ENCODE measurements at regions not wholly inside any gene's neighbourhood (a gene's known extent, or its start where the extent isn't known, plus 50 kb on each side); places are given as distances from the start of the nearest gene placed in this dataset.
"Not testable (repeated sequence)": the region's sequence is repeated elsewhere in the genome, so short reads cannot be mapped to it uniquely, and the experiment has no call there.

DNA sequence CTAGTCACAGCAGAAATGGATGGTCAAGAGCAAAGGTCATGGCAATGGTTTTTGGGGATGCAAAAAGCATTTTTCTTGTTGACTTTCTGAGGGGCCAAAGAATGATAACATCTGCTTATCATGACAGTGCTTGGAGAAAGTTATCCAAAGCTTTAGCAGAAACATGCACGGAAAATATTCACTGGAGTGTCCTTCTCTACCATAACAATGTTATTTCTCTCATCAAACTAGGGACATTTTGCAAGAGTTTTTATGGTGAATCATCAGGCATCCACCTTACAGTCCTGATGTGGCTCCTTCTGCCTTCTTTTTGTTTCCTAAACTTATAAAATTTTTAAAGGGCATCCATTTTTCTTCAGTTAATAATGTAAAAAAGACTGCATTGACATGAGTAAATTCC, 302.3 kb downstream of the HIVEP2 start:
- Mint-ChIP-seq H3K27ac (no peak overlapping the region), H3K4me1 (ENCODE audit: low read depth) (no peaks in the 10 kb centered on the region), H3K36me3 (ENCODE audit: low read depth) (no peaks in the 10 kb centered on the region), H3K4me3 (no peak overlapping the region), H3K27me3 (peaks cover 5% of the 10 kb centered on the region), H3K9me3 (no peaks in the 10 kb centered on the region)

DNA sequence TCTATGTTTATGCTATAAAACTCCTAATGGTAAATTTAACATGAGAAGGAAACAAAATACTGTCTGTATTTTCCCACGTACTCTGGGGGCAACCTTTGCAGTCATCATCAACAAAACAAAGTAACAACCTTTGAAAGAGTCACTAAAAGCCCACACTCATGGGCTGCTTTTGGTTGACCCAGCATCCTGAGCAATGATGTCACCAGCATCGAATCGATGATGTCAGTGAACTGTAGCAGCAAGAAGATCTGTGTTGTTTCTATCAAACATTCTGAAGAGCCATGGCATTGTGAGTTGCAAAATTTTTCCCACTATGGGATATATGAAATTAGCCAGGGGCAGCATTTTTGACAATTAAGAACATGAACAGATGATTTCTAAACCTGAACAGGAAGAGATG, 300.1 kb downstream of the HIVEP2 start:
- no peaks in the 10 kb centered on the region for H3K4me1 Mint-ChIP-seq (ENCODE audit: low read depth)

DNA sequence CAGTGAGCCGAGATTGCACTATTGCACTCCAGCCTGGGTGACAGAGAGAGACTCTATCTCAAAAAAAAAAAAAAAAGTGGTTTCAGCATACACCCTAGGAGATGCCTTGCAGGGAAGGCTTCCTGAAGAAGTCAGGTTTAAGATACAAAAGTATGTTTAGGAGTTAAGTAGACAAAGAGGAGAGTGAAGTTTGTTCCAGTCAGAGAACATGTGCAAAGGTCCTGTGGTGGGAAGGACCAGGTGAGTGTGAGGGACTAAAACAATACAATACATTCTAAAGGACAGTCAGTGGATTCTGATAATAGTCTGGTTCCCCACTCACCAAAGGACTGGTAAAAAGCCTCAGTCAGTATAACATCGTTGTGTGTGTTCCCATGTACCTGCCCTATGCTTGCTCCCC, 299.3 kb downstream of the HIVEP2 start:
- no peak overlapping the region for H3K4me3 Mint-ChIP-seq
- no peaks in the 10 kb centered on the region for H3K36me3 Mint-ChIP-seq (ENCODE audit: low read depth)
- no peaks in the 10 kb centered on the region for H3K4me1 Mint-ChIP-seq (ENCODE audit: low read depth)
- H3K9me3 Mint-ChIP-seq = no peaks in the 10 kb centered on the region
- peaks cover 12% of the 10 kb centered on the region for H3K27me3 Mint-ChIP-seq
- H3K27ac Mint-ChIP-seq = no peak overlapping the region

More for the DNA sequence above, 300.1 kb downstream of the HIVEP2 start:
- no peak overlapping the region for H3K27ac Mint-ChIP-seq
- H3K9me3 Mint-ChIP-seq = no peaks in the 10 kb centered on the region
- H3K4me3 Mint-ChIP-seq = no peak overlapping the region
- H3K36me3 Mint-ChIP-seq (ENCODE audit: low read depth) = no peaks in the 10 kb centered on the region
- peaks cover 12% of the 10 kb centered on the region for H3K27me3 Mint-ChIP-seq

DNA sequence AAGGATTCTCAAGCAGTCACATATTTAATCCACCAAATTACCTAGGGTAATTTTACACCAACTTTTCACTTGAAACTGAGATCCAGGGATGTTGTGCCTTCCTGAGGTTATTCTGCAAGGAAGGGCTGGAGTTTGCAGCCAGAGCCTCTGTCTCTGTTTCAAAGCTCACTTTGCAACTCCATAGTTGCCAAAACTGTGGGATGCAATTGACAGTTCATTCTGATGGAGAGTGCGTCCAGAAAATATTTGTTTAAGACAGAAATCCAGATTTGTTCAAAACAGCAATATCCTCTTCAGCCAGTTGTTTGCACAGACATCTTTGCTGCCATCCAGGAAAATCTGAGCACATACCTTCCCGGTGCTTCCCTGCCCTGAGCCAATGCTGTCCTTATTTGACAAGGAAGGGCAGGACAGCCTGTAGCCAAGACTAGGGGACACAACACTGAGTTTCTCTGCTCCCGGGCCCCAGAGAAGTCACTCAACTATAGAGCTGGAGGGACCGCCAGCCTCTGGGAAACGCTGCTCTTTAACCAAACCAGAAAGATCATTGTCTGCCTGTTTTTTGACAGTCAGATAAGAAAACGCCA, 297.4 kb downstream of the HIVEP2 start:
- H3K27ac Mint-ChIP-seq = no peak overlapping the region
- H3K27me3 Mint-ChIP-seq = peaks cover 12% of the 10 kb centered on the region
- H3K4me1 Mint-ChIP-seq (ENCODE audit: low read depth) = no peaks in the 10 kb centered on the region
- H3K4me3 Mint-ChIP-seq = no peak overlapping the region
- H3K36me3 Mint-ChIP-seq (ENCODE audit: low read depth) = no peaks in the 10 kb centered on the region
- no peaks in the 10 kb centered on the region for H3K9me3 Mint-ChIP-seq

DNA sequence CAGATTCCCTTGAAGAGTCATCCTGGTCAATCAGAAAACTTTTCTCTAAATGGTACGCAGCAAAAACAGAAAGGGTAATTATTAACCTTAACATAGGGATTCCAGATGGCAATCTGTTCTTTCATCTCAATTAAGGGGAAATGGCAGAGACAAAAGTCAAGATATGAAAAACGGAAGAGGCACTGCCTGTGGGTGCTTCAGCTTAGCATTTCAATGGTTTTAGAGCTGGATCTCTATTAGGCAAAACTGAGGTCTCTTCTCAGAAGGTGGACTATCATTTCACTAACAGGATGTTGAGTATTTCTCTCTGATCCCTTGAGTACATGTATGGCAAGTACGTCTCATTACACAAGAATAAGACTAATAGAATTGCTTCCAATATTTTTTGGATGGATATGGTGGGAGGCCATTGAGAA, 296.9 kb downstream of the HIVEP2 start:
- Mint-ChIP-seq H3K27me3 (peaks cover 12% of the 10 kb centered on the region), H3K36me3 (ENCODE audit: low read depth) (no peaks in the 10 kb centered on the region), H3K27ac (no peak overlapping the region), H3K4me3 (no peak overlapping the region), H3K4me1 (ENCODE audit: low read depth) (no peaks in the 10 kb centered on the region), H3K9me3 (no peaks in the 10 kb centered on the region)

DNA sequence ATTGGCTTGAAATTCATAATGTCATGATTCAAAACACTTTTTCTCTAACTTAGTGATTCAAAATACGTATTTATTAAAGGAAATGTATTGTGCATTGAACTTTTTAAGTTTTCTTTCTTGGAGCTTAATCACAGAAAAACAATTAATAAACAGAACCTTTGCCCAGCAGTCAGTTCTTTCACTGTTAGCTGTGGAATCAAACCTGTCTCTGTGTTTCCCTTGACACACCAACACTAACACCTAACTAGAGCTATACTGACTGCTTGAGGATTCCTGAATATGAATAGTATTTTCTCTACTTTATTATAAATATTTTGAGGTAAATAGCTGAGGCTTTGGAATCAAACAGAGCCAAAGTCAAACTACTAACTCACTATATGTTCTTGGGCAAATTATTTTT, 296.4 kb downstream of the HIVEP2 start:
- Mint-ChIP-seq H3K9me3 (no peaks in the 10 kb centered on the region), H3K27ac (no peak overlapping the region), H3K36me3 (ENCODE audit: low read depth) (no peaks in the 10 kb centered on the region), H3K4me1 (ENCODE audit: low read depth) (no peaks in the 10 kb centered on the region), H3K4me3 (no peak overlapping the region), H3K27me3 (peaks cover 12% of the 10 kb centered on the region)

DNA sequence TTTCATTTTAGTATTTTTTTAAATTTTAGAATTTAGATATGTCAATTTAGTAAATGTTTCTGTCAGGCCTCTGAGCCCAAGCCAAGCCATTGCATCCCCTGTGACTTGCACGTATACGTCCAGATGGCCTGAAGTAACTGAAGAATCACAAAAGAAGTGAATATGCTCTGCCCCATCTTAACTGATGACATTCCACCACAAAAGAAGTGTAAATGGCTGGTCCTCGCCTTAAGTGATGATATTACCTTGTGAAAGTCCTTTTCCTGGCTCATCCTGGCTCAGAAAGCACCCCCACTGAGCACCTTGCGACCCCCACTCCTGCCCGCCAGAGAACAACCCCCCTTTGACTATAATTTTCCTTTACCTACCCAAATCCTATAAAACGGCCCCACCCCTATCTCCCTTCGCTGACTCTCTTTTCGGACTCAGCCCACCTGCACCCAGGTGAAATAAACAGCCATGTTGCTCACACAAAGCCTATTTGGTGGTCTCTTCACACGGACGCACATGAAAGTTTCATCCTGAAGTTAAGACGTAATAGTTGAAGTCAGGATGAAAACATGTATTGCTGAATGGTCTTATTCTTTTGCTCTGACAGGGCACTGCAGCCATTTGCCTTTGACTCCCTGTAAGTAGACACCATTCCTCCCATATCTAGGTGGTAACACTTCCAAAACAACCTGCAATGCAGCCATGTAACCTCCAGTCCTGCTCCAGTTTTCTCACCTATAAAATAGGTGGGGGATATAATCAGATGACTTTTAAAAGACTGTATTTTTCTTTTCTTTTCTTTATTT, 295.3 kb downstream of the HIVEP2 start:
- H3K27me3 Mint-ChIP-seq = peaks cover 12% of the 10 kb centered on the region
- not testable (repeated sequence) for H3K36me3 Mint-ChIP-seq (ENCODE audit: low read depth); H3K4me3 Mint-ChIP-seq; H3K4me1 Mint-ChIP-seq (ENCODE audit: low read depth); H3K9me3 Mint-ChIP-seq; H3K27ac Mint-ChIP-seq

DNA sequence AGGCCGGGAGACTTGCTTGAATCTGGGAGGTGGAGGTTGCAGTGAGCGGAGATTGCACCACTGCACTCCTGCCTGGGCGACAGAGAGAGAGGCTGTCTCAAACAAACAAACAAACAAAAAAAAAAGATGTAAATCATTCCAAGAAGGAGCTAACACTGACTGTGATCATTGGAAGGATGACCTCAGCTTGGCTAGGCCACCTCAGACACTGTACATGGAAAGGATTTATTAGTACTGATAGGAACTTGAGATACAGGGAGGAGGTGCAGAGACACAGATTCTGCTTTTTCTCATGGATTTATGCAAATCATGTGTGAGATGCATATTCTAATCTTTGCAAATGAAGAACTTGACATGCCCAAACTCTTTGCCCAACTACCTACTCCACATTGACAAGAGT, 293.6 kb downstream of the HIVEP2 start:
- Mint-ChIP-seq H3K27ac (no peak overlapping the region), H3K9me3 (no peaks in the 10 kb centered on the region), H3K4me3 (no peak overlapping the region), H3K36me3 (ENCODE audit: low read depth) (no peaks in the 10 kb centered on the region), H3K27me3 (peaks cover 9% of the 10 kb centered on the region), H3K4me1 (ENCODE audit: low read depth) (no peaks in the 10 kb centered on the region)

DNA sequence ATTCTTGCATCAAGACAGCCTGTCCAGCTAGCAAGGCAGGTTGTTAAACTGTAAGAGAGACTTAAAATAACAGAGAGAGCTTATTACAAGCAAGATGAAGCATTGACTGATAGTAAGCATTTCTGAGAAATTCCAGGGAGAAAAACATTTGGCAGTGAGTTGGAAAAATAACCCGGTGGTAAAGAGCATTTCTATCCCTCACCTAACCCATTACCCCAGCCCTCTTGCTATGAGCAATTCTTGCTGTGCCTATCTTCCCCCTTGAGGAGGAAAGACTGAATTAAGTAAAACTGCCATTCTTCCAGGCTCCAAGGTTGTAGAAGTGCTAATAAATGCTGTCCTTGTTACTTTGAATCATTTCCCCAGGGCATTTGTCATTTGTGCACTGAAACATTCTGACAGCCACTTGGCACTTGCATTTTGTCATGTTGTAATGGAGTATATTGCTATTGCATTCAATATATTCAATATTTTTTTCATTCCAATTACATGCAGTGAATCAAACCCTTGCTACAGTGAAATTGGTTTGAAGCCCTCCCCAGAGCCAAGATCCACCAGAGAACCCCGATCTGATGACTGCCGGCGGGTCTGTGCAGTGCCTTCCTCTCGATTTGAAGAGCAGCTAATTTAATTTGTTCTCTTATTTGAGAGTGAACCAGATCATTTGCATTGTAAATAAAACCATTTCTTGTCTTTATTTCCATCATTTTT, 291.1 kb downstream of the HIVEP2 start:
- H3K36me3 Mint-ChIP-seq (ENCODE audit: low read depth) = no peaks in the 10 kb centered on the region
- H3K9me3 Mint-ChIP-seq = no peaks in the 10 kb centered on the region
- no peak overlapping the region for H3K4me3 Mint-ChIP-seq
- no peak overlapping the region for H3K27ac Mint-ChIP-seq
- peaks cover 4% of the 10 kb centered on the region for H3K27me3 Mint-ChIP-seq
- no peaks in the 10 kb centered on the region for H3K4me1 Mint-ChIP-seq (ENCODE audit: low read depth)

DNA sequence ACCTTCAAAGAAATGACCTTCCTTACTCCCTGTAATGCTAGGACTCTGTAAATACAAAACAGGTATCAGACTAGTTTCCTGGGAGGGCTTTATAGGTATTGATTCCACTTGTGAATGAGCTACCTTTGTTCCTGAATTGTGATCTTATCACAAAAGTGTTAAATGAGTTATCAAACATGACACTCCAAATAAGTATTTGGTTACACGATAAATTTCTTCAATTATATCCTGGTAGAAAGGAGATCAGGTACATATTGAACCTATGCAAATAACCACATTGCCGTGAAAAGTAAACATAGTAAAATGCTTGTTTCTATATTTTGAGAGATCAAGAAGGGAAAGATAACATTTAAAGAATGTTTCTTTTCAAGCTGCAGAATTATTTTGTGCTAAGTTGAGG, 285.3 kb downstream of the HIVEP2 start:
- Mint-ChIP-seq H3K4me1 (ENCODE audit: low read depth) (no peaks in the 10 kb centered on the region), H3K9me3 (peaks cover 15% of the 10 kb centered on the region), H3K4me3 (no peak overlapping the region), H3K36me3 (ENCODE audit: low read depth) (peaks cover 3% of the 10 kb centered on the region), H3K27ac (no peak overlapping the region), H3K27me3 (peaks cover 4% of the 10 kb centered on the region)

DNA sequence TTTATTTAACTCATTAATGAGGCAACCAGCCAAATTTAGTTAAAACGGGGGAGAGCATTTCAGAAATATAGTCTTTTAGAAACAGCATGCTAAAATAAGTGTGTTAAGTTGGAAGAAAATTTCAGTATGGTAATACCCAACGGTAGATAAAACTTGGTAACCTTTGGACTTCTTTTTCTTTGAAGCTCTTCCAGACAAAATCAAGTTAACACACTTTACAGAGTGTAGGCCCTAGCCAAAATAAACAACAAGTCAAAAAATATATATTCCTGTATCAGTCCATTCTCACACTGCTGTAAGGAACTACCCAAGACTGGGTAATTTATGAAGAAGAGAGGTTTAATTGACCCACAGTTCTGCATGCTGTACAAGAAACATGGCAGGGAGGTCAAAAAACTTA, 279.6 kb downstream of the HIVEP2 start:
- Mint-ChIP-seq H3K9me3 (peaks cover 26% of the 10 kb centered on the region), H3K4me3 (no peak overlapping the region), H3K27me3 (no peaks in the 10 kb centered on the region), H3K27ac (no peak overlapping the region), H3K36me3 (ENCODE audit: low read depth) (peaks cover 3% of the 10 kb centered on the region), H3K4me1 (ENCODE audit: low read depth) (peaks cover 8% of the 10 kb centered on the region)

DNA sequence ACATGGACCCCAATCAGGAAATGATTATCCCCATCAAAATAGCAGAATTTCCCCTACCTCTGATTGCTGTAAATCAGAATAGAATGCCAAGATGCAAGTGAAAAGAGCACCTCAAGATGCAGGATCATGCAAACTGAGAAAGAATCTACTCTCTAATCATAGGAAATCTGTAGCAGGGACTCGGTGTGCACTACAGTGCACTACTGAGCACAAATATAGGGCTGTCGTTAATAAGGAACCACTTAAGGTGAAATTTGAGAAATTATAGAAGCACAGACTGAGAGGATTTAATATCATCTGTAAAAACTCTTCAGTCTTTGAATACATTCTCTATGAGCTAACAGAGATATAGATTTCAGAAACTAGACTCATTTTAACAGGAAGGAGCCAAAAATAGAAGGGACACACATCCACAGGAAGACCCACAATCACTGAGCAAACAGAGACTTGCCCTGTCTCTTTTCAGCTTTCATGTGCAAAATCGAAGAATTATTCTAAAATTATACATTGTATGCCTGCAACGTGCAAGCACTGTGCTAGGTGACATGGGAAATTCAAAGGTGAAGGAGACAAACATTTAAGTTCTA, 278.3 kb downstream of the HIVEP2 start:
- Mint-ChIP-seq H3K36me3 (ENCODE audit: low read depth) (peaks cover 3% of the 10 kb centered on the region), H3K9me3 (peaks cover 26% of the 10 kb centered on the region), H3K27ac (no peak overlapping the region), H3K27me3 (no peaks in the 10 kb centered on the region), H3K4me3 (no peak overlapping the region), H3K4me1 (ENCODE audit: low read depth) (peaks cover 10% of the 10 kb centered on the region)

DNA sequence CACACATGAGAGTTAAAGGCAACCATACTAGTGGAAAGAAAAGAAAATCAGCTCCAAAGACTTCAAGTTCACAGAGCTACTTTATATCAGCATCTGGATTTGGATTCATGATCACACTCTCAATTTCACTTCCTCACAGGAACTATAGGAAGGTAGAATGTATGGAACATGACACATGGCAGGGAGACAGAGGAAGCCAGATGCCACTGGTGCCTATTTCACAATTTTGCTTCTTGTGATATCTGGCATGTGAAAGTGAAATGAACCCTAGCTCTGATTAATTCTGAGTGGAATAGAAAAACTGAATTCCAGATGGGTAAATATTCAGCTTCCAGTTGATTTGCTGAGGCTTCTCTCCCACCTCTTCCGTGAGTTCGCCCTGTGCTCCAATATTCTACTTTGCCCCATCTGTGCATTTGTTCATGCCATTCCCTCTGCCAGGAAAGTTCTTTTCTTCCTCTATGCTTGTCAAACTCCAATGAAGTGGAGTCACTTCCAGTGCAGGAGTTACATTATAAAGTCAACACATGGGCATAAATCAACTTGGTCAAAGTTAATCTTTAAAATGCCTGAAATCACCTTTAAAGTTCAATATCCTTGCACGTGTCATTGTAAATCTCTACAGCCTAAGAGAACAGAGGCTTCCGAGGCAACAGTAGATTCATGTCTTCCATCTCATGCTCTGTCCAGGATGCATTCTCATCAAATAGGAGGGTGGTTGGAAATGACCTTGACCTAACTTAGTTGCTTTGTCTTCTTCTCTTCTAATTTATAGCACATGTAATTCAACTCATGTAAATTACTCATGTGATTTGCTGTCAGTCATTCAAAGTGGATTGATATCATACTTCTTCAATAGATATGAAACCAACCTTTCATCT, 275.3 kb downstream of the HIVEP2 start:
- no peak overlapping the region for H3K4me3 Mint-ChIP-seq
- H3K36me3 Mint-ChIP-seq (ENCODE audit: low read depth) = no peaks in the 10 kb centered on the region
- peaks cover 12% of the 10 kb centered on the region for H3K4me1 Mint-ChIP-seq (ENCODE audit: low read depth)
- peaks cover 4% of the 10 kb centered on the region for H3K27me3 Mint-ChIP-seq
- peaks cover 10% of the 10 kb centered on the region for H3K9me3 Mint-ChIP-seq
- H3K27ac Mint-ChIP-seq = no peak overlapping the region

DNA sequence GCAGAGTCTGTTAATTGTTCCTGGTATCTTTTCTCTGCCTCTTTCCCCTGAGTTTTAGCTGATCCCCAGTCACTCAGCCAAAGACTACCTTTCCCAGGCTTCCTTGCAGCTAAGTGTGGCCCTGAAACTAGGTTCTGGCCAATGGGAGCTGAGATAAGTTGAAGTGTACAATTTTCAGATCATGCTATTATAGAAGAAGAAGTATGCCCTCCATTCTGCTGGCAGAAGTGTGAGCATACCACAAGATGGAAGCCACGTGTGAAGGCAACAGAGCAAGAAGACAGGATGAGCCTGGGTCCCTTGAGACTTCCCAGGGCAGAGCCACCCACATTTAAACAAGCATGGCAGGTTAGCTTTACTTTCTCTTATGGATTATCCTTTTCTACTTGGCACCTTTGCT, 273.2 kb downstream of the HIVEP2 start:
- peaks cover 12% of the 10 kb centered on the region for H3K4me1 Mint-ChIP-seq (ENCODE audit: low read depth)
- H3K27me3 Mint-ChIP-seq = peaks cover 4% of the 10 kb centered on the region

More for the DNA sequence above, 273.2 kb downstream of the HIVEP2 start:
- Mint-ChIP-seq H3K27ac (peak overlapping the region; percentile 60), H3K36me3 (ENCODE audit: low read depth) (no peaks in the 10 kb centered on the region), H3K9me3 (peaks cover 6% of the 10 kb centered on the region), H3K4me3 (no peak overlapping the region)

All from stimulated activated naive CD8-positive, alpha-beta T cell treated with anti-CD3 and anti-CD28 coated beads, Interleukin-15, Interleukin-2, amounts not matched to agents 100 ng/mL and 50 ng/mL, for 24 hours (primary cell).